Glomerular visceral epithelial cell (primary cell): ENCODE measurements at regions not wholly inside any gene's neighbourhood (a gene's known extent, or its start where the extent isn't known, plus 50 kb on each side); places are given as distances from the start of the nearest gene placed in this dataset.
A peak's percentile ranks its signal among the peaks of the same experiment; 100 is the strongest.

ENCODE experiments used
- DNase-seq: peaks from one replicate; pipeline ENCODE4 v3.0.0-alpha.2; 2016; ENCODE audit errors: extremely low spot score

DNA sequence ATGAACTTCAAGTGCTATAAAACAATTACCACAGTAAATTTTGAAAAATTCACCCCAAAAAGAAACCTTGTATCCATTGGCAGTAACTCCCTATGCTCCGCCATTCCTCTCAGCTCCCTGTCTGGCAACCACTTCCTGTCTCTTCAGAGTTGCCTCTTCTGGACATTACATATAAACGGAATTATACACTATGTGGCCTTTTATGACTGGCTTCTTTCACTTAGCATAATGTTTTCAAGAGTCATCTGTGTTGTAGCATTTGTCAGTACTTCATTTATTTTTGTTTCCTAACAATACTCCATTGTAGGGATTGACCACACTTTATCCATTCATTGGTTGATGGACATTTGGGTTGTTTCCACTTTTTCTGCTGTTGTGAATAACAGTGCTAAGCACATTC lies 50.1 kb downstream of the CEP43 start:
- no peak for DNase-seq

DNA sequence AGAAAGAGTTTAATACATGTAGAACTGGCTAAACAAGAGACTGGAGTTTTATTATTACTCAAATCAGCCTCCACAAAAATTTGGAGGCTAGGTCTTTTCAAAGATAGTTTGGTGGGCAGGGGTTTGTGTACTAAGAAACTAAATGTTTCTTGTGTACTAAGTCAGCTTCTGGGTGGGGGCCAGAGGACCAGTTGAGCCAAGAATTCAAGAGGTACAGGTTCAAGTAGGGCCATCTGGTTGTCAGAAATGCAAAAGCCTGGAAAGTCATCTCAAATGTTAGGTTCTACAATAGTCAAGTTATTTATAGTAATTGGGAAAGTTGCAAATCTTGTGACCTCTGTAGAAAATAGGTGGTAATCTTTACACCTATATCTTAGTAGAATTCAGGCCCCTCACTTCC lies 51.7 kb downstream of the CEP43 start:
- DNase-seq, result no peak

DNA sequence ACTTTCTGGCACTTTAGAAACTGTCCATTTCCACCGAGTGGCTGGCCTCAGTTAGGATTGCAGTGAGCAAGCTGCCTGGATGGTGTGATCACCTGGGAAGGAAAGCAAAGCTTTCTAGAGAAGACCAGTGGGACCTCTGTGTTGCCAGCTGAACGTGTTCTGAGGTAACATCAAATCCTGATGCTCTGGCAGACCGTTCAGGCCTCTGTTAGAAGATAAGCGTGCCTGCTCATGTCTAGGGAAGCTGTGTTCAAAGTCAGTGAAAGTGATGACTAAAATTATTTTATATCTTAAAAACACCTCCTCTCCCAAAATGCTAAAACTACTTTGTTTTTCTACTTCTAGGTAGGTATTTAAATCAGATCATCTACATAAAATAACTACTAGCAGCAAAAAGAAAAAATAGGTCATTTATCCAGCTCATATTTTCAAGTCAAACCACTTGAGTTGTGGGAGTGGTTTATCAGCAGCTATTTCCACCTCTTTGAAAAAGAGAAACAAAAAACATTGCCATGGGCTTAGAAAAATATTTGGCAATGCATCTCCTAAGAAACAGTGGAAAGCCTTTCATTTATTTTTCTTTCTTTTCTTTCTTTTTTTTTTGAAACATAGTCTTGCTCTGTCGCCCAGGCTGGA lies 54.8 kb downstream of the CEP43 start:
- no peak for DNase-seq

DNA sequence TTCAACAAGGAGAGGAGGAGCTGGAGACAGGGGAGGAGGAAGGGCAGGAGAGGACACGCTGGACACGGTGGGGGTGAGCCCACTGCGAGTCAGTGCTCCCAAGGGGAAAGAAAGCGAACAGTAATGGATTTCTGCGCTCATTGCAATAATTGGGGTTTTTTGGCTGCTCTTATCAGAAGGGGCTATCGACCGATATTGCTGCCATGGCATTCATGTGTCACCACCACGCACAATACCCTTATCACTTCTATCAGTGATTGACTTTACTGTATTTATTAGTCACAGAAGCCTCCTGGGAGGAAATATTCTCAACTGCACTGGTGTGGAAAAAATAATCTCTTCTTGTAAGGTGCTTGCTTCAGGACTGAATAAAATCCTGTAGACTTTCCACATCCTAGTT lies 55.8 kb downstream of the CEP43 start:
- no peak for DNase-seq

DNA sequence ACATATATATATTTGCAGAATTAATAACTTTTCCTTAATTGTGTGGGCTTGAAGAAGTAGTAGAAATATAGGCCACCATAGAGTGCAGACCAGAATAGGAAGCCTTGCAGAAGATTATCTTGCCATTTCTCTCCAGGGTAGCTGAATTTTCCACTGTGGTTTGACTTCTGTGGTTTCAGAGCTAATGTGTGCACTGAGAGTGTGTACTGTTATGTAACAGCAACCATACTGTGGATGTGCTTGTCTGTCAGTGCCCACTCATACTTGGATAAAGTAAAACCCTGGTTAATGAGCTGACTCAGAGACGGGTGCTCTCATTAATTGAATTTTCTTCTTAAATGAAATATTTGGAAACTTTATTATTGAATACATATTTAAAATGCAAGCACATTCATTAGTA lies 57.2 kb downstream of the CEP43 start:
- peak; percentile 42 for DNase-seq

DNA sequence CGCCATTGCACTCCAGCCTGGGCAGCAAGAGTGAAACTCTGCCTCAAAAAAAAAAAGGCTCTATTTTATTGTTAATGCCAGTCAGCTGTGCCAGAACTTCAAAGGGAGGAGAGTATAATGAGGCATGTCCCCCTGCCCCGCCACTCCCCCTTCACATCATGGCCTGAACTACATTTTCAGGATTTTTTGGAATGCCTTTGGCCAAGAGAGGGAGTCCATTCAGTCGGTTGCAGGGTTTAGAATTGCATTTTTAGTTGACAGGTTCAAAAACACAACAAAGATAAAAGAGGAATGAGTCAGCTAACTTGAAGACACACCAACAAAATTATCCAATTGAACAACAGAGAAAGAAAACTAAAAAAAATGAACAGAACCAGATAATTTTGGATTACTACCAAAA lies 59.1 kb downstream of the CEP43 start:
- no peak for DNase-seq
